B cell (primary cell): ENCODE measurements at regions not wholly inside any gene's neighbourhood (a gene's known extent, or its start where the extent isn't known, plus 50 kb on each side); places are given as distances from the start of the nearest gene placed in this dataset.

Source experiments
- EZH2 ChIP-seq: IDR thresholded peaks from 2 replicates; pipeline ENCODE4 v1.6.1; 2012; ENCODE audit warnings: borderline replicate concordance, low read depth, mild to moderate bottlenecking, moderate library complexity, low read length; ENCODE audit not compliant: insufficient read depth, poor library complexity, severe bottlenecking
- TF ChIP-seq, protein P1 (sequence below): fragments of 200-600 bp; IDR thresholded peaks from one replicate; pipeline ENCODE4 v1.8.0; 2022; ENCODE audit warnings: antibody characterized with exemption, mild to moderate bottlenecking

DNA sequence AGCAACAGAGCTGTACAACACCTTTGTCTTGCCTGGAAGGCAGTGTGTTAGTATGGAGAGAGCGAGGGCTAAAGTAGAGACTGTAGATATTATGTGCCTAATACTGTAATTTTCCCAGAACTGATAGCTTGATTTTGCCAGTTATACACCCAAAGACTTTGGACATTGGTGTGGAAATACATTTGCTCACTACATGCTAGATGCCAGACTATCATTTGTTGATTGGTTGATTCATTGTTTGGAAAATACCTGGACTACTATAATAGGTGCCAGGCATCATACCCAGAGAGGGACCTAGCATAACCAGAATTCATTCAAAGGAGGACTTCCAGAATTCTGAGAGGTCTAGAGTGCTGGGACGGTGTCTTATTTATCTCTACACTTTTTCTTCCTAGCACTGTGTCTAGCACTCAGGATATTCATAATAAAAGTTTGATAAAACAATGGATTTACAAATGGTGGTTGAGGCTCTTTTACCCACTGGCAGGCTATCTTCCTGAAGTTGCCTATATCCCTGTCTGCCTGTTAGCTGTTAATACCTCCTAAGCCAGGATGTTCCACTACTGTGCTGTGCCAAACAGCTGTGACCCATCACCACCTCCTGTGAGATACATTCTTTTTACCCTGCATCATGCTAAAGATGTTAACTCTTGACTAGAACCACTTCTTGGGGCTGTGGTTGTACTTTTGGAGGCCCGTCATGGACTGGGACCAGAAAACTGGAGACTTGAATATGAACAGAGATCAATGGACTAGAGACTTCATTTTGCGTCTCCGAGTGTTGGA lies 72.2 kb upstream of the FUCA2 start:
- TF ChIP-seq, protein P1, sequence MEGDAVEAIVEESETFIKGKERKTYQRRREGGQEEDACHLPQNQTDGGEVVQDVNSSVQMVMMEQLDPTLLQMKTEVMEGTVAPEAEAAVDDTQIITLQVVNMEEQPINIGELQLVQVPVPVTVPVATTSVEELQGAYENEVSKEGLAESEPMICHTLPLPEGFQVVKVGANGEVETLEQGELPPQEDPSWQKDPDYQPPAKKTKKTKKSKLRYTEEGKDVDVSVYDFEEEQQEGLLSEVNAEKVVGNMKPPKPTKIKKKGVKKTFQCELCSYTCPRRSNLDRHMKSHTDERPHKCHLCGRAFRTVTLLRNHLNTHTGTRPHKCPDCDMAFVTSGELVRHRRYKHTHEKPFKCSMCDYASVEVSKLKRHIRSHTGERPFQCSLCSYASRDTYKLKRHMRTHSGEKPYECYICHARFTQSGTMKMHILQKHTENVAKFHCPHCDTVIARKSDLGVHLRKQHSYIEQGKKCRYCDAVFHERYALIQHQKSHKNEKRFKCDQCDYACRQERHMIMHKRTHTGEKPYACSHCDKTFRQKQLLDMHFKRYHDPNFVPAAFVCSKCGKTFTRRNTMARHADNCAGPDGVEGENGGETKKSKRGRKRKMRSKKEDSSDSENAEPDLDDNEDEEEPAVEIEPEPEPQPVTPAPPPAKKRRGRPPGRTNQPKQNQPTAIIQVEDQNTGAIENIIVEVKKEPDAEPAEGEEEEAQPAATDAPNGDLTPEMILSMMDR = no peak
- TF ChIP-seq EZH2 = no peak
